Calu3 (cell line): ENCODE measurements at regions not wholly inside any gene's neighbourhood (a gene's known extent, or its start where the extent isn't known, plus 50 kb on each side); places are given as distances from the start of the nearest gene placed in this dataset.

Experiments
- BruUV-seq: library from RNA; stranded (reverse); fragments of 400-500 nt; replicated peaks from 2 replicates; lab custom pipeline; 2021; lab: Mats Ljungman, UMichigan
- CTCF ChIA-PET: fragments of 300-600 bp; sonication (Branson Sonifier 250); formaldehyde crosslinking; loops from one replicate; lab custom pipeline; 2022; ENCODE audit warnings: antibody characterized with exemption; lab: Charles Lee
- DNase-seq: peaks from one replicate; pipeline ENCODE4 v3.0.0; 2022
- H3K27ac Mint-ChIP-seq: one replicate; pipeline ENCODE4 v1.8.0; 2022; ENCODE audit warnings: mixed read lengths; ENCODE audit not compliant: unreplicated experiment
- H3K27me3 Mint-ChIP-seq: one replicate; pipeline ENCODE4 v1.8.0; 2022; ENCODE audit warnings: mixed read lengths; ENCODE audit not compliant: unreplicated experiment
- H3K36me3 Mint-ChIP-seq: one replicate; pipeline ENCODE4 v1.8.0; 2022; ENCODE audit warnings: mild to moderate bottlenecking, moderate library complexity, mixed read lengths; ENCODE audit not compliant: insufficient read depth, unreplicated experiment
- H3K4me1 Mint-ChIP-seq: one replicate; pipeline ENCODE4 v1.8.0; 2022; ENCODE audit warnings: mild to moderate bottlenecking, low read depth, mixed read lengths; ENCODE audit not compliant: unreplicated experiment
- H3K4me3 Mint-ChIP-seq: one replicate; pipeline ENCODE4 v1.8.0; 2022; ENCODE audit warnings: mild to moderate bottlenecking, low read depth, moderate library complexity, mixed read lengths; ENCODE audit not compliant: unreplicated experiment
- H3K9me3 Mint-ChIP-seq: one replicate; pipeline ENCODE4 v1.8.0; 2022; ENCODE audit warnings: low read depth, mixed read lengths; ENCODE audit not compliant: unreplicated experiment
- intact Hi-C: fragments of 100-400 bp; cut with micrococcal nuclease; formaldehyde crosslinking; loops from one replicate; pipeline ENCODE4 v1.10.0; 2022; ENCODE audit not compliant: unreplicated experiment
- TF ChIP-seq, protein P1 (sequence below): fragments of 200-600 bp; IDR thresholded peaks from one replicate; pipeline ENCODE4 v1.8.0; 2022; ENCODE audit warnings: antibody characterized with exemption; ENCODE audit not compliant: unreplicated experiment

DNA sequence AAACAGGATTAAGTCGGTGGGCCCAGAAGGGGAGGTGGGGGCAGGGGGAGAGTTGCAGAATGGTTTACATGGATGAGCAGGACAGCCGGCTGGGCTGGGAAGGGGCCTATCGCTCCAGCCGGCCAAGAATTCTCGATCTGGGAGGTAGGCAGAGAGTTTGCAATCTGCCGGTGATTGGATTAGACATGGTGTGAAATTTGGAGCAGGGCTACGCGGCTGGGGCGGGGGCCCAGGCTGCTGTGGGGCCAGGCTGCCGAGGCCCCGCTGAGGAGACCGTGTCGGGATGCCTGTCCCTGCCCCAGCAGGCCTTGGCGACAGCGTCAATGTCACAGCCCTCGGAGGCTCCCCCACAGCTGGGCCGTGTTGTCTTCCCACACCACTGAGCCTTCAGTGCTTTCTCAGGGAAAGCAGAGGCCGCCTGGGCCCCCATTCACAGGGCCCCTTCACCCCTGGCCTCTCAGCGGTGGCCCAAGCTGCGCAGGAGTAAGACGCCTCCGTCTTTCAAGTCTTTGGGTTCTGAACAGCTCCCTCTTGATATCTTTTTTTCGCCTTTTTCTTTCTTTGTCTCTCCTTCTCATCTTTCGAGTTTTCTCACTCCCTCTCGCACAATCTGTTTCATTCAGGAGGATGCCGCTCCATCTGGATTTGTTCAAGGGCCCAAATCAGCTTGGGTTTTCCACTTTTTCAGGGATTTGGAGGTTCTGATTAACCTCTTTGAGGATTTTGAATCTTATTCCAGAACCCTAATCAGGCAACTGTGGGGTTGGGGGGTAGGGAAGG lies 117.5 kb upstream of the PARP11 start:
- Mint-ChIP-seq H3K36me3 (no peaks in the 10 kb centered on the region), H3K27me3 (peaks cover 88% of the 10 kb centered on the region), H3K27ac (no peak overlapping the region), H3K4me1 (no peaks in the 10 kb centered on the region), H3K4me3 (no peak overlapping the region), H3K9me3 (no peaks in the 10 kb centered on the region)
- CTCF ChIA-PET, result no interaction called here
- DNase-seq, result no peak
- TF ChIP-seq, protein P1, sequence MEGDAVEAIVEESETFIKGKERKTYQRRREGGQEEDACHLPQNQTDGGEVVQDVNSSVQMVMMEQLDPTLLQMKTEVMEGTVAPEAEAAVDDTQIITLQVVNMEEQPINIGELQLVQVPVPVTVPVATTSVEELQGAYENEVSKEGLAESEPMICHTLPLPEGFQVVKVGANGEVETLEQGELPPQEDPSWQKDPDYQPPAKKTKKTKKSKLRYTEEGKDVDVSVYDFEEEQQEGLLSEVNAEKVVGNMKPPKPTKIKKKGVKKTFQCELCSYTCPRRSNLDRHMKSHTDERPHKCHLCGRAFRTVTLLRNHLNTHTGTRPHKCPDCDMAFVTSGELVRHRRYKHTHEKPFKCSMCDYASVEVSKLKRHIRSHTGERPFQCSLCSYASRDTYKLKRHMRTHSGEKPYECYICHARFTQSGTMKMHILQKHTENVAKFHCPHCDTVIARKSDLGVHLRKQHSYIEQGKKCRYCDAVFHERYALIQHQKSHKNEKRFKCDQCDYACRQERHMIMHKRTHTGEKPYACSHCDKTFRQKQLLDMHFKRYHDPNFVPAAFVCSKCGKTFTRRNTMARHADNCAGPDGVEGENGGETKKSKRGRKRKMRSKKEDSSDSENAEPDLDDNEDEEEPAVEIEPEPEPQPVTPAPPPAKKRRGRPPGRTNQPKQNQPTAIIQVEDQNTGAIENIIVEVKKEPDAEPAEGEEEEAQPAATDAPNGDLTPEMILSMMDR, result no peak
- no TSS peak for BruUV-seq
- intact Hi-C loops, result no loop called here

DNA sequence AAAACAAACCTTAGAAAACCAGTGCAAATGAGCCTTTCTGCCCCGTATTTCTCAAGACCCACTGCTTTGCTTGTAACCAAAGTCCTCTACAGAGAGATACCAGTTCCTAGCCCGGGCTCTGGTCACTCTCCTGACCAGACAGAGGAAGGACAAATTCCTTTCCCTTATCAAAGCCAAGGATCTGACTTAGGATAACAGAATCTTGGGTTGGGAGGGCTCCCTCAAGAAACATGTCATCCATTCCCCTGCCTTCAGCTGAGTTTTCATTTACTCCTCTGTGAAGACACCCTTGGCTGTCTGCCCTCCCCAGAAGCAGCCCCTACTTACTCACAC lies 116.0 kb upstream of the PARP11 start:
- peaks cover 81% of the 10 kb centered on the region for H3K27me3 Mint-ChIP-seq

DNA sequence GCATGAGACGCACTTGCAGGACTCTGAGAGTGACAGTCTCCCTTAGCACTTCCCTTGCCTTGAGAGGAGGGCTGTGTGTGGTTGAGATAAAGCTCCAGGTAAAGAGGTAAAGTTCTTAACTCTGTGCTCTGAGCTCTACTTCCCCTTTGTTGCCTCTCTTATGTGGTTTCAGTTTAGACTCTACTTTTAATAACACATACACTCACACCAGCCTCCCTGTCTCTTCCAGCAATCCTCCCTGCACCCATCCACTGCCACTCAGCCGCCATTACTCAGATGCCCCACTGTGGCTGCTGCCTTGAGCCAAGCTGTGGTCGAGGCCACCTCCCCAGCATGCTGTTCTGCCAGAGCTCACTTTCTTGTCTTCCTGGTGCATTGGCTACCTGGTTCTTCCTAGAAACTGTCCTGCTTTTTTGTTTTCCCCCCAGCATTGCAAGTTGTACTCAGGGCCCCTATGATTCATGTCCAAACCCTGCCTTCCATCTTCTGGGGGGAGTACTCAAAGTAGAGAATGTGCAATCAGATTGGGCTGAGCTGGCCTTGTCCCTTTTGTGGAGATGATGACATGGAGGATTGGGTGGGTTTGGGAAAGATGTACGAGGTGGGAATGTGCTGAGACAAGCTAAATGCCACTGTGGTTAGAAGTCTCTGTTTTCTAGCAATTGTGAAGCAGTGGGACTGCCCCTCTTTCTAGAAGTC lies 115.5 kb upstream of the PARP11 start:
- no peaks in the 10 kb centered on the region for H3K36me3 Mint-ChIP-seq
- intact Hi-C loops, result no loop called here
- CTCF ChIA-PET, result no interaction called here
- BruUV-seq, result no TSS peak
- H3K4me1 Mint-ChIP-seq, result no peaks in the 10 kb centered on the region
- TF ChIP-seq, protein P1, result no peak
- no peak overlapping the region for H3K27ac Mint-ChIP-seq
- peaks cover 76% of the 10 kb centered on the region for H3K27me3 Mint-ChIP-seq
- no peaks in the 10 kb centered on the region for H3K9me3 Mint-ChIP-seq
- no peak for DNase-seq
- no peak overlapping the region for H3K4me3 Mint-ChIP-seq

More for the DNA sequence above, 116.0 kb upstream of the PARP11 start:
- Mint-ChIP-seq H3K4me3 (no peak overlapping the region), H3K4me1 (no peaks in the 10 kb centered on the region), H3K27ac (no peak overlapping the region), H3K9me3 (no peaks in the 10 kb centered on the region), H3K36me3 (no peaks in the 10 kb centered on the region)
- no TSS peak for BruUV-seq
- CTCF ChIA-PET, result no interaction called here
- TF ChIP-seq, protein P1, result no peak
- intact Hi-C loops, result no loop called here
- no peak for DNase-seq

DNA sequence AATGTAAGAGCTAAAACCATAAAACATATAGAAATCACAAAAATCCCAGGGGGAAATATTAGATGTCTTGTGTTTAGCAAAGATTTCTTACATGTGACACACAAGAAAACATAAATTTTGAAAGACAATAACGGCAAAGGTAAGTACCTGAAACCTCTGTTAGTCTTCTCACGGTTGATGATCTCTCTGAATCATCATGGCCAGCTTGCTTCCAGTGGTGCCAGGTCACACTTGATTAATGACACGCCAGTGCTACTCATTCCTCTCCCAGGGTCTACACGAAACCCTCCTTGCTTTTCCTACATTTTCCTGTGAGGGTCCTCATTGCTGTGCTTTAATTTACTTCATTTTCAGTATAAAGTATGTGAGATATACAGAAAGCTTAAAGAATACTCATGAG lies 114.4 kb upstream of the PARP11 start:
- DNase-seq, result no peak
- H3K36me3 Mint-ChIP-seq, result no peaks in the 10 kb centered on the region
- H3K27me3 Mint-ChIP-seq, result peaks cover 65% of the 10 kb centered on the region
- TF ChIP-seq, protein P1, result no peak
- BruUV-seq, result no TSS peak
- CTCF ChIA-PET, result no interaction called here
- H3K4me1 Mint-ChIP-seq, result no peaks in the 10 kb centered on the region
- H3K9me3 Mint-ChIP-seq, result no peaks in the 10 kb centered on the region
- no peak overlapping the region for H3K4me3 Mint-ChIP-seq
- no peak overlapping the region for H3K27ac Mint-ChIP-seq
- intact Hi-C loops, result no loop called here
